ENCODE measurements at regions not wholly inside any gene's neighbourhood (a gene's known extent, or its start where the extent isn't known, plus 50 kb on each side); places are given as distances from the start of the nearest gene placed in this dataset.
"Not testable (repeated sequence)": the region's sequence is repeated elsewhere in the genome, so short reads cannot be mapped to it uniquely, and the experiment has no call there.

DNA sequence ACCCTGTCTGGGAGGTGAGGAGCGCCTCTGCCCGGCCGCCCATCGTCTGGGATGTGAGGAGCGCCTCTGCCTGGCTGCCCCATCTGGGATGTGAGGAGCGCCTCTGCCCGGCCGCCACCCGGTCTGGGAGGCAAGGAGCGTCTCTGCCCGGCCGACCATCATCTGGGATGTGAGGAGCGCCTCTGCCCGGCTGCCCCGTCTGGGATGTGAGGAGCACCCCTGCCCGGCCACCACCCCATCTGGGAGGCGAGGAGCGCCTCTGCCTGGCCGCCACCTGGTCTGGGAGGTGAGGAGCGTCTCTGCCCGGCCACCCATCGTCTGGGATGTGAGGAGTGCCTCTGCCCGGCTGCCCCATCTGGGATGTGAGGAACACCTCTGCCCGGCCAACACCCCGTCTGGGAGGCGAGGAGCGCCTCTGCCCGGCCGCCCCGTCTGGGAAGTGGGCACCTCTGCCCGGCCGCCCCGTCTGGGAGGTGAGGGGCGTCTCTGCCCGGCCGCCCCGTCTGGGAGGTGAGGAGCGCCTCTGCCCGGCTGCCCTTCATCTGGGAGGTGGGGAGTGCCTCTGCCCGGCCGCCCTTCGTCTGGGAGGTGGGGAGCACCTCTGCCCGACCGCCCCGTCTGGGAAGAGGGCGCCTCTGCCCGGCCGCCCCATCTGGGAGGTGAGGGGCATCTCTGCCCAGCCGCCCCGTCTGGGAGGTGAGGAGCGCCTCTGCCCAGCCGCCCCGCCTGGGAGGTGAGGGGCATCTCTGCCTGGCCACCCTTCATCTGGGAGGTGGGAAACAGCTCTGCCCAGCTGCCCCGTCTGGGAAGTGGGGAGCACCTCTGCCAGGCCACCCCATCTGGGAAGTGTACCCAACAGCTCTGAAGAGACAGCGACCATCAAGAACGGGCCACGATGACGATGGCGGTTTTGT is 399.7 kb downstream of the CAAP1 start:
- peak; percentile 0 for DNase-seq (ENCODE audit: low read depth)

GRCh38 chr9:26491922-26492607 is 400.5 kb downstream of the CAAP1 start:
- DNase-seq (ENCODE audit: low read depth), result not testable (repeated sequence)

GRCh38 chr9:26483991-26484390 is 408.6 kb downstream of the CAAP1 start:
- DNase-seq (ENCODE audit: low read depth), result no peak

DNA sequence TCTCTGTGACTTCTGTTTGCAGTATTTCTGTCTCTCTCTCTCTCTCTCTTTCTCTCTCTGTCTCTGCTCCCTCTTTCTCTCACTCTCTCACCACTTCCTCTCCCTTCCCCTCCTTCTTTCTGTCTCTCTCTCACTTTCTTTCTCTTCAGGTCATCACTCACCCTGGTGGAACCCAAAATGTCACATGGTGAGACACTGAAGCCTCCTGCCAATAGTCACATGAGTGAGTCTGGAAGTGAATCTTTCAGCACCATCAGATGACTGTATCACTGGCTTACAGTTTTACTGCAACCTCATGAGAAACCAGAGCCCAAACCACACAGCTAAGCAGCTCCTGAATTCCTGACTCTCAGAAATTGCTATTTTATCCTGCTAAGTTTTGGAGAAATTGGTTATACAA is 414.6 kb downstream of the CAAP1 start:
- no peak for DNase-seq (ENCODE audit: low read depth)

DNA sequence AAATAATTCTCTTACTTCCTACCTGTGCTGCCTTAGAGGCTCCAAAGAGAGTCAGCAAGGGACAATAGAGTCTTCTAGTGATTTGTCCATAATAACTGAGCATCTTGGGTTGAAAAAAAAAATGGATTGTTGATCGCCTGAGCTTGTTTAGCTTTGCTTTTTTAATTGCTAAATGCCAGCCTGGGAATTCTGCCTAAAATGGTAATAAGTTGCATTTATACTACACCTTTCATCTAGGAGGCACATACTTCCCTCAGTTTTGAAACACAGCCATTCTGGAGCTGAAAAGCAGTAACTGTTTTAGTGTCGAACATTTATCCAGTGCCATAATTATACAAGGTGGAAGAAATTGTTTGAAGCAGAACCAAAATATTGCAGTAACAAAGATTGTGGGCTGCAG is 421.3 kb downstream of the CAAP1 start:
- DNase-seq (ENCODE audit: low read depth), result no peak

GRCh38 chr9:26470284-26470683 is 422.3 kb downstream of the CAAP1 start:
- DNase-seq (ENCODE audit: low read depth), result no peak

- no peak for DNase-seq (ENCODE audit: low read depth)
Observed at GRCh38 chr9:26463837-26464236, 428.8 kb downstream of the CAAP1 start.

DNA sequence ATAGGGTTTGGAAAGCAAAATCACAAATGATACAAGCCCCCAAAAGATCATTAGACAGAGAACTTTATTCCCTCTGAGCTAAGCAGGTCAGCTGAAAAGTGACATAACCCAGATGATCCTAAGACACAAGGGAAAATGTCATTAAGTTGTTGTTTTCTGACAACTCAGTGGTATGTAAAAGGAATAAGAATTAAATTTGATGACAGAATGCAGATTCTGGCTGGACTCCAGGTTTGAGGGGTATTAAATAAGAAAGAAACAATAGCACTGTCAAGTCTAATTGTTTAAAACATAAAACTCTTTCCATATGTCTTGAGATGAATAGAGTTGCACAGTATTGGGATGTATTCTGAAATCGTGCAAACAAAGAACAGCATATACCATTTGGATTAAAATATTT is 429.9 kb downstream of the CAAP1 start:
- no peak for DNase-seq (ENCODE audit: low read depth)

DNA sequence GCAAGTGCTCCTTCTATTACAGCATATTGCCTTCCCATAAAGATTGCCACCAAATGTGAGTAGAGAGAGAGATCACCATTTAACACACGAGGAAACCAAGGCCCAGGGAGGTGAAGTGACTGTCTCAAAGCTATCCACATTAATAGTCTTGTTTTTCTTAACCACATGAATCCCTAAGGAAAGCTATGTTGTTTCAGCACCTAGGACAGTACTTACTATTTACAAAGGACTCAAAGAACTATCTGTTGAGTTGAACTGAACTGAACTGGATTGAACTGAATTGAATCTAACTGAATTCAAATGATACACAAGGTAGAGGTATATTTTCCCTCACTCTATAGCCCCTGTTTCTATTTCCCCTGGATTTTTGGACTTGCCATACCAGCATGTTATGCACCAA is 430.4 kb downstream of the CAAP1 start:
- no peak for DNase-seq (ENCODE audit: low read depth)

GRCh38 chr9:26460624-26461023 is 432.0 kb downstream of the CAAP1 start:
- DNase-seq (ENCODE audit: low read depth), result no peak

- no peak for DNase-seq (ENCODE audit: low read depth)
Observed at GRCh38 chr9:26459959-26460358, 432.6 kb downstream of the CAAP1 start.

DNA sequence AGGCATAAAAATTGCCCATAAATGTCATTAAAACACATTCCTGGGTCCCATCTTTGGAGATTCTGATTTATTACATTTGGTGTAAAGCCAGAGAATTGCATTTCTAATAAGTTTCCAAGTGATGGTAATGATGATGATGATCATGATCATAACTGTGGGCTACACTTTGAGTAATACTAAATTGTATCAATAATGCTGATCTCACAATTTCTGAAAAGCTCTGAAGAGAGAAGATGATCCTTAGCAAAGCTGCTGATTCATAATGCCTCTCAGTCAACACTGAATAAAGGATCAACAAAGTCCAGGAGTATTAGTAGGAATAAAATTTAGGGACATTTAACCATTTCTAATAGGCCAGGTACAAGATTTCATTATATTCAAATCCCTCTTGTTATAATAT is 434.5 kb downstream of the CAAP1 start:
- no peak for DNase-seq (ENCODE audit: low read depth)

- no peak for DNase-seq (ENCODE audit: low read depth)
Observed at GRCh38 chr9:26457151-26457550, 435.5 kb downstream of the CAAP1 start.

GRCh38 chr9:26439061-26439624 is 453.5 kb downstream of the CAAP1 start:
- DNase-seq (ENCODE audit: low read depth), result no peak

- no peak for DNase-seq (ENCODE audit: low read depth)
Observed at GRCh38 chr9:26437056-26437711, 455.4 kb downstream of the CAAP1 start.

- DNase-seq (ENCODE audit: low read depth), result no peak
Observed at GRCh38 chr9:26426551-26427131, 466.0 kb downstream of the CAAP1 start.

GRCh38 chr9:26418480-26418879 is 474.1 kb downstream of the CAAP1 start:
- DNase-seq (ENCODE audit: low read depth), result no peak

DNA sequence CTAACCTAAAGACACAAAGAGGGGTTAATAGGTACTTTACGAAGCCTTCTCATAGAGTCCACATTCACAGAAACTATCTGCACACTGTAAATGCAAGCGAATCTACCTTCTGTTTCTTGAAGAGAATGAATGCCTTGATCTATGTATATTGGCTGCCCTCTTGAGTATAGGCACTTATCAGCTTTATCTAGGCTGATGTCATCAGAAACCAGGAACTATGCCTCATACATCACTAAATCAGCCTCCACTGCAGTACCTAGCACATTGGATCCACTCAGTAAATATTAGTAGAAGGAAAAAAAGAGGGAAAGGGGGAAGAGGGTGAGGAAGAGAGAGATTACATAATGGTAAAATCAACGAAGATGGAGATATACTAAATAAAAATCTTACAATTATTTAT is 477.1 kb downstream of the CAAP1 start:
- DNase-seq (ENCODE audit: low read depth), result no peak

DNA sequence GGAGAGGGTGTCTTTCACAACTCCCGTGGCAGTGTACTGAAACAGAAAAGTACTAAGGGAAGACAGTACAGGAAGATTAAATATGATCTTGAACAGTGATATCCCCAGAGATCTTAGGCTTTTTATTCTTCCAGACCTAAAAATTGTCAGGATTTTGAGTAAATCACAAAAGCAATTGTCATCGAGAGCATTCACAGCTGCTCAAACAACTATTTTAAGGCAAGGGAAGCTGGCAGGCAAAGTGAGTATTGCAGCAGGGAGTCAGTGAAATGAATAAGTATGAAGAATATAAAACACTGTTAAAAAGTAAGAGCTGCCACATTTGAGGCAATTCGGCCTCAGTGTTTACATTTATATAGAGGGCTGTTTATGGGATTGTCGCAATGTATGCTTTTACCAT is 479.0 kb downstream of the CAAP1 start:
- DNase-seq (ENCODE audit: low read depth), result no peak

GRCh38 chr9:26412446-26412845 is 480.2 kb downstream of the CAAP1 start:
- DNase-seq (ENCODE audit: low read depth), result no peak

- DNase-seq (ENCODE audit: low read depth), result no peak
Observed at GRCh38 chr9:26406676-26407075, 485.9 kb downstream of the CAAP1 start.

- no peak for DNase-seq (ENCODE audit: low read depth)
Observed at GRCh38 chr9:26399556-26399955, 493.0 kb downstream of the CAAP1 start.
